A549 (cell line): ENCODE measurements at regions not wholly inside any gene's neighbourhood (a gene's known extent, or its start where the extent isn't known, plus 50 kb on each side); places are given as distances from the start of the nearest gene placed in this dataset.
A peak's percentile ranks its signal among the peaks of the same experiment; 100 is the strongest.

Source experiments
- ATAC-seq, 2 experiments: fragments of 200-7000 bp in 1 of 2; fragments of >200 bp in 1 of 2; cut with Nextera tagmentation in 1 of 2; cut with Tn5 transposase in 1 of 2; 3 replicates each; pipeline versions ENCODE4 v1.8.0 to v1.9.1; 2018 to 2020; ENCODE audit warnings: mild to moderate bottlenecking in 1 of 2, moderate library complexity in 1 of 2
- CTCF ChIA-PET: fragments of 300-600 bp; sonication (Branson Sonifier 250); formaldehyde crosslinking; extraction: SDS; loops from one replicate; lab custom pipeline; 2021; ENCODE audit warnings: antibody characterized with exemption, inconsistent platforms; lab: Yijun Ruan, JAX
- POLR2A ChIA-PET: fragments of 350-600 bp; formaldehyde crosslinking; extraction: SDS; loops from one replicate; lab custom pipeline; 2021; ENCODE audit warnings: antibody characterized with exemption, inconsistent platforms; lab: Yijun Ruan, JAX
- DNase-seq, 2 experiments: peaks; one replicate each; pipeline versions ENCODE4 v3.0.0 to v3.0.0-alpha.2; 2011 to 2016; ENCODE audit warnings: low read depth in 1 of 2, low spot score in 1 of 2
- FAIRE-seq: peaks from 2 replicates; lab custom pipeline; 2011; peaks lifted over from hg19 to GRCh38; lab: Jason Lieb, UNC
- H3K27ac ChIP-seq, 2 experiments: fragments of >200 bp; sonication (Bioruptor Twin); formaldehyde crosslinking; 3 replicates each; pipeline ENCODE4 v1.5.1; 2016 to 2017
- H3K4me1 ChIP-seq: fragments of >200 bp; sonication (Bioruptor Twin); formaldehyde crosslinking; 3 replicates; pipeline ENCODE4 v1.6.1; 2016
- H3K4me2 ChIP-seq: fragments of >200 bp; sonication (Bioruptor Twin); formaldehyde crosslinking; 3 replicates; pipeline ENCODE4 v1.6.1; 2016
- H3K4me3 ChIP-seq: fragments of >200 bp; sonication (Bioruptor Twin); formaldehyde crosslinking; 3 replicates; pipeline ENCODE4 v1.5.1; 2016
- H3K9me3 ChIP-seq: fragments of >200 bp; sonication (Bioruptor Twin); formaldehyde crosslinking; 3 replicates; pipeline ENCODE4 v1.6.1; 2016
- CBX8 ChIP-seq: fragments of 200-600 bp; sonication (generic); IDR thresholded peaks from 2 replicates; pipeline ENCODE4 v1.6.1; 2016
- CEBPB ChIP-seq, 2 experiments: fragments of >200 bp in 1 of 2; sonication (Bioruptor Twin) in 1 of 2; formaldehyde crosslinking in 1 of 2; IDR thresholded peaks; 2 replicates each; pipeline ENCODE4 v1.6.1; 2012 to 2016
- CHD2 ChIP-seq: fragments of 150-350 bp; IDR thresholded peaks from 2 replicates; pipeline ENCODE4 v1.6.1; 2014; ENCODE audit warnings: low read length; ENCODE audit not compliant: partially characterized antibody
- EHF ChIP-seq: fragments of 250-450 bp; sonication (Bioruptor Pico); IDR thresholded peaks from 2 replicates; pipeline ENCODE4 v1.5.0; 2020; ENCODE audit warnings: mild to moderate bottlenecking
- ESRRA ChIP-seq: fragments of 150-350 bp; IDR thresholded peaks from 2 replicates; pipeline ENCODE4 v1.6.1; 2014; ENCODE audit warnings: mild to moderate bottlenecking, low read length, borderline replicate concordance
- FOSB ChIP-seq: fragments of 250-450 bp; sonication (Bioruptor Pico); IDR thresholded peaks from 2 replicates; pipeline ENCODE4 v1.5.0; 2020; ENCODE audit warnings: mild to moderate bottlenecking, moderate library complexity
- FOSL2 ChIP-seq, 2 experiments: fragments of 450-650 bp in 1 of 2; fragments of >200 bp in 1 of 2; sonication (Bioruptor Twin) in 1 of 2; formaldehyde crosslinking; IDR thresholded peaks; 2 replicates each; pipeline versions ENCODE4 v1.5.0 to v1.6.1; 2016 to 2020; ENCODE audit warnings: mild to moderate bottlenecking in 1 of 2, moderate library complexity in 1 of 2
- HDAC2 ChIP-seq: fragments of 200-600 bp; sonication (generic); IDR thresholded peaks from 2 replicates; pipeline ENCODE4 v1.6.1; 2016
- HEYL ChIP-seq: fragments of 250-450 bp; sonication (Bioruptor Pico); IDR thresholded peaks from 2 replicates; pipeline ENCODE4 v1.8.0; 2021; ENCODE audit warnings: mild to moderate bottlenecking, moderate library complexity
- HOXA7 ChIP-seq: fragments of 250-450 bp; sonication (Bioruptor Pico); IDR thresholded peaks from 2 replicates; pipeline ENCODE4 v1.5.0; 2020; ENCODE audit warnings: mild to moderate bottlenecking, moderate library complexity
- HOXB13 ChIP-seq: fragments of 250-450 bp; sonication (Bioruptor Pico); IDR thresholded peaks from 2 replicates; pipeline ENCODE4 v1.5.0; 2020; ENCODE audit warnings: low read depth, mild to moderate bottlenecking, moderate library complexity
- JUN ChIP-seq, 2 experiments: fragments of >200 bp; sonication (Bioruptor Twin); formaldehyde crosslinking; IDR thresholded peaks; 2 replicates in 1 of 2; 3 replicates in 1 of 2; pipeline ENCODE4 v1.6.1; 2016 to 2017
- MAFK ChIP-seq: fragments of 450-650 bp; IDR thresholded peaks from 2 replicates; pipeline ENCODE4 v1.6.1; 2014; ENCODE audit not compliant: partially characterized antibody
- MAZ ChIP-seq: fragments of 150-350 bp; IDR thresholded peaks from 2 replicates; pipeline ENCODE4 v1.6.1; 2014; ENCODE audit warnings: antibody characterized with exemption, low read depth, low read length, borderline replicate concordance
- MYC ChIP-seq: IDR thresholded peaks from 2 replicates; pipeline ENCODE4 v1.6.1; 2012; ENCODE audit warnings: mild to moderate bottlenecking, inconsistent platforms, low read length, improper control_type of control experiment, borderline replicate concordance
- NFE2L2 ChIP-seq: fragments of 150-350 bp; conservative IDR thresholded peaks from 2 replicates; pipeline ENCODE4 v1.6.1; 2014; ENCODE audit warnings: low read length
- PHF8 ChIP-seq: fragments of 200-600 bp; sonication (generic); IDR thresholded peaks from 2 replicates; pipeline ENCODE4 v1.6.1; 2016; ENCODE audit warnings: low read depth, mild to moderate bottlenecking, antibody characterized with exemption, moderate library complexity, borderline replicate concordance
- POLR2A ChIP-seq: IDR thresholded peaks from 2 replicates; pipeline ENCODE4 v1.6.1; 2012; ENCODE audit warnings: mild to moderate bottlenecking, low read length
- POLR2AphosphoS2 ChIP-seq: conservative IDR thresholded peaks from 2 replicates; pipeline ENCODE4 v1.6.1; 2012; ENCODE audit warnings: low read length, improper control_type of control experiment, inconsistent platforms
- RARB ChIP-seq: fragments of 250-450 bp; sonication (Bioruptor Pico); IDR thresholded peaks from 2 replicates; pipeline ENCODE4 v1.8.0; 2021; ENCODE audit warnings: mild to moderate bottlenecking, moderate library complexity
- SMC3 ChIP-seq: fragments of >200 bp; sonication (Bioruptor Twin); formaldehyde crosslinking; IDR thresholded peaks from 3 replicates; pipeline ENCODE4 v1.6.1; 2018; ENCODE audit warnings: inconsistent platforms
- SREBF2 ChIP-seq: fragments of 450-650 bp; IDR thresholded peaks from 2 replicates; pipeline ENCODE4 v1.6.1; 2014; ENCODE audit warnings: mild to moderate bottlenecking, moderate library complexity
- TFCP2L1 ChIP-seq: fragments of 250-450 bp; sonication (Bioruptor Pico); IDR thresholded peaks from 2 replicates; pipeline ENCODE4 v1.5.0; 2021; ENCODE audit warnings: mild to moderate bottlenecking
- ZC3H11A ChIP-seq: fragments of 450-650 bp; IDR thresholded peaks from 2 replicates; pipeline ENCODE4 v1.6.1; 2014; ENCODE audit warnings: antibody characterized with exemption, mild to moderate bottlenecking
- ZNF302 ChIP-seq: fragments of 250-450 bp; sonication (Bioruptor Pico); IDR thresholded peaks from 2 replicates; pipeline ENCODE4 v1.9.0; 2021; ENCODE audit warnings: inconsistent platforms, mild to moderate bottlenecking, moderate library complexity
- WGBS: methylation state at CpG from one replicate; pipeline ENCODE4 v1.1.6; 2017; ENCODE audit errors: missing lambda C conversion rate; 5-methylcytosine and 5-hydroxymethylcytosine counted together
- TF ChIP-seq, protein P1 (sequence below): fragments of >200 bp; sonication (Bioruptor Twin); formaldehyde crosslinking; IDR thresholded peaks from 3 replicates; pipeline ENCODE4 v1.6.1; 2016
- TF ChIP-seq, protein P2 (sequence below): IDR thresholded peaks from 2 replicates; pipeline ENCODE4 v1.6.1; 2012
- TF ChIP-seq, protein P3 (sequence below): fragments of >200 bp; sonication (Bioruptor Twin); formaldehyde crosslinking; IDR thresholded peaks from 2 replicates; pipeline ENCODE4 v1.6.1; 2016

DNA sequence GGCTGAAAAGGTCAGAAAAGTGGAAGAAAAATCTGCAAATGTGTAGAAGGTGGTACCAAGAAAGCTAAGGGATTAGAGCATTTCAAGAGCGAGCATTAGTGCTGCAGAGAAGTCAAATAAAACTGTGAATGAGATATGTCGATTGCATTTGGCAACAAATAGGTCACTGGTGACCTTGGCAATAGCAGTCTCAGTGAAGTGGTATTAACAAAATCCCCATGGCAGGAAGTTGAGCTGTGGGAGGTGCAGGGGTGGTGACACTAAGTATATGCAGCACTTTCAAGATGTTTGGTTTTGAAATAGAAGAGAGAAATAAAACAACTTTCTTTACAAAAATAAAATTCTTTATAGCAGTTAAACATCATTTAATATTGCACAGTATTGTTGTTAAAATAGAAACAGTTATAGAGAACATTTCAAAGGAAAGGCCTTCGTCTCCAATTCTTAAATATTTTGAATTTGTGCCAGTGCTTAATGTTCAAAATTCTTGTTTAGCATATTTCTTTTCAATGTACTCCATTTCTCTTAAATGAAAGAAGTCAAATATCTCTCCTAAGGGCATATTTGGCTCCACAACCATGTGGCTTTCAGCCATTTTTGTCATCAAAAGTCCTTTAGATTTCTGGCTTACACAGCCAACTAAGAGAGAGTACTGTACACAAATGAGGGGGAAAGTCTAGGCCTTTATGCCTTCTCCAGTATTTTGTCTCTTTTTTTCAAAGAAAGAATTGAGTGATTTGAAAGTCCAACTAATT, 443.0 kb upstream of the MMADHC start (continued):
- TF ChIP-seq, protein P1, sequence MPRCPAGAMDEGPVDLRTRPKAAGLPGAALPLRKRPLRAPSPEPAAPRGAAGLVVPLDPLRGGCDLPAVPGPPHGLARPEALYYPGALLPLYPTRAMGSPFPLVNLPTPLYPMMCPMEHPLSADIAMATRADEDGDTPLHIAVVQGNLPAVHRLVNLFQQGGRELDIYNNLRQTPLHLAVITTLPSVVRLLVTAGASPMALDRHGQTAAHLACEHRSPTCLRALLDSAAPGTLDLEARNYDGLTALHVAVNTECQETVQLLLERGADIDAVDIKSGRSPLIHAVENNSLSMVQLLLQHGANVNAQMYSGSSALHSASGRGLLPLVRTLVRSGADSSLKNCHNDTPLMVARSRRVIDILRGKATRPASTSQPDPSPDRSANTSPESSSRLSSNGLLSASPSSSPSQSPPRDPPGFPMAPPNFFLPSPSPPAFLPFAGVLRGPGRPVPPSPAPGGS, result no peak
- TF ChIP-seq CEBPB (IDR thresholded peaks at IDR 0.05) (no peak), HOXB13 (CRISPR knock-in tag) (no peak), HEYL (CRISPR knock-in tag) (no peak)

DNA sequence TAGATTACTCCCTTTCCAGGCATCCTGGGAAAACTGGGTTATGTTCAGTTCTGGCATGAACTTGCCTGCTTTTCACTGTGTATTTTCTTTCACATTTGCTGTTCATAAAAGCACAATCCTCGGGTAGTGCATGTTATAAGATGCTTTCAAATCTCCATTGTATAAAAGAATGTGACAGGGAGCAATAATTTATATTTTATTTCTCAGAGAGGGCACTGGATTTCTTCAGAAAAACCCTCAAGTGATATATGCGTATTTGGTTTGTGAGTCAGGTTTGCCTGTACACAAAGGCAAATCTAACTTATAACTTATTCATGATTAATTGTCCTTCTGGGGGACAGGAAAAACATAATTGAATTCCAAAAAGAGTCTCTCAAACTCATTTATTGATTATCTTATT, 440.7 kb upstream of the MMADHC start:
- H3K4me1 ChIP-seq, result peaks cover 12% of the 10 kb centered on the region; the same call in 1 of the 3 replicates
- peak overlapping the region; percentile 10 to 61; a peak in 3 of 6 replicates for H3K27ac ChIP-seq
- H3K4me2 ChIP-seq, result peak overlapping the region; percentile 66
- H3K4me3 ChIP-seq, result no peak overlapping the region
- FAIRE-seq (no peak), ATAC-seq (no peak; a peak in 1 of 6 replicates), DNase-seq (no peak)
- 29% methylated on average over 2 of the region's 2 CpGs for WGBS
- ChIA-PET POLR2A (no interaction called here), CTCF (no interaction called here)
- no peaks in the 10 kb centered on the region for H3K9me3 ChIP-seq
- TF ChIP-seq PHF8, result no peak
- no peak for TF ChIP-seq FOSL2 (IDR thresholded peaks at IDR 0.05)
- TF ChIP-seq FOSL2 (CRISPR knock-in tag; IDR thresholded peaks at IDR 0.05), result 0 out of 2 replicates have a peak, but pooled peaks have one; percentile 23
- 0 out of 4 replicates have a peak, but pooled peaks of 1 of the 2 experiments have one; percentile 3 for TF ChIP-seq CEBPB (IDR thresholded peaks at IDR 0.05)
- TF ChIP-seq FOSB, result no peak
- no peak for TF ChIP-seq POLR2AphosphoS2
- no peak for TF ChIP-seq HOXB13 (CRISPR knock-in tag)

DNA sequence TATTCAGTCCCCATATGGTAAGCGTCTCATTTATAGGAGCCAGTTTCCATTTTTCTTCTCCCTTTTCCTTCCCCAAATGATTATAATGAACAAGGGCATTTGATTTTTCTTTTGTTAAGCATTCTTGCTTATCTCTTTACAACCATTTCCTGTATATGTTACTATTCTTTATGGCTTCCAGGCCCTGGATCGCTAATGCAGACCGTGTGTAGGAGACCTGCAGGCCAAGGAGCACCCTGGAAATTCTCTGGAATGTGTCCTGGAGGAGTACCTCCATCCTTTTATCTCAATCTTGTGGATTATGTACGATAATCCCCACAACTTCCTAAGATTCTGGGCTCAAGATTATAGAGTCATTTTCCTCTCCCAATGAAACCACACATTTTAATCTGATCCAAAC, 439.6 kb upstream of the MMADHC start:
- no peak overlapping the region for H3K4me2 ChIP-seq
- no peak overlapping the region for H3K27ac ChIP-seq
- CTCF ChIA-PET, result no interaction called here
- TF ChIP-seq ZNF302 (no peak), CHD2 (no peak), HDAC2 (no peak), RARB (no peak), SREBF2 (no peak), MYC (no peak), HEYL (CRISPR knock-in tag) (no peak)
- TF ChIP-seq, all 56 proteins: peak for 0
- Histone ChIP-seq H3K4me1 (peaks cover 12% of the 10 kb centered on the region; the same call in 1 of the 3 replicates), H3K4me3 (no peak overlapping the region), H3K9me3 (no peaks in the 10 kb centered on the region)
- no peak for DNase-seq
- WGBS, result 73% methylated on average over 4 of the region's 4 CpGs
- no peak for ATAC-seq
- FAIRE-seq, result no peak
- POLR2A ChIA-PET, result no interaction called here

DNA sequence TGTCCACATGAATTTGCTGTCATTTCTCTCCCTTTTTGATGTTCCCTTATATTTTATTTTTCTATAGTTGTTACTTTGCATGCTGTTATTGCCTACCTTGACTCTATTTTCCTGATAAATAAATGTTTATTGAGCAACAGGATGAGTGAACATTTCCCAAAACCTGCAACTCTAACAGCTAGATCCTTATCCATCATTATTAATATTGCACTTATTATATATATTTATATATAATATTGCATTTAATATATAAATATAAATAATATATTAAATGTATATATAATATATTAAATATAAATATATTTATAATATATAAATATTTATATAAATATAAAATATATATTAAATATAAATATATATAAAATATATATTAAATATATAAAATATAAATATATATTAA, 436.1 kb upstream of the MMADHC start:
- DNase-seq (no peak), ATAC-seq (no peak), FAIRE-seq (no peak)
- Histone ChIP-seq H3K4me1 (peaks cover 11% of the 10 kb centered on the region; the same call in 1 of the 3 replicates), H3K4me3 (no peak overlapping the region), H3K4me2 (no peak overlapping the region), H3K9me3 (no peaks in the 10 kb centered on the region), H3K27ac (no peak overlapping the region)
- CTCF ChIA-PET, result no interaction called here
- TF ChIP-seq SMC3 (no peak), PHF8 (no peak), HOXA7 (CRISPR knock-in tag) (no peak), POLR2A (no peak), JUN (IDR thresholded peaks at IDR 0.05) (no peak), TFCP2L1 (CRISPR knock-in tag) (no peak), ZC3H11A (no peak), NFE2L2 (no peak), MAFK (no peak), MAZ (no peak), FOSB (no peak), EHF (CRISPR knock-in tag) (no peak), SREBF2 (no peak), CBX8 (no peak), CEBPB (IDR thresholded peaks at IDR 0.05) (no peak), ESRRA (no peak)
- TF ChIP-seq, protein P2, sequence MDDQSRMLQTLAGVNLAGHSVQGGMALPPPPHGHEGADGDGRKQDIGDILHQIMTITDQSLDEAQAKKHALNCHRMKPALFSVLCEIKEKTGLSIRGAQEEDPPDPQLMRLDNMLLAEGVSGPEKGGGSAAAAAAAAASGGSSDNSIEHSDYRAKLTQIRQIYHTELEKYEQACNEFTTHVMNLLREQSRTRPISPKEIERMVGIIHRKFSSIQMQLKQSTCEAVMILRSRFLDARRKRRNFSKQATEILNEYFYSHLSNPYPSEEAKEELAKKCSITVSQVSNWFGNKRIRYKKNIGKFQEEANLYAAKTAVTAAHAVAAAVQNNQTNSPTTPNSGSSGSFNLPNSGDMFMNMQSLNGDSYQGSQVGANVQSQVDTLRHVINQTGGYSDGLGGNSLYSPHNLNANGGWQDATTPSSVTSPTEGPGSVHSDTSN, result no peak
- TF ChIP-seq, protein P3, sequence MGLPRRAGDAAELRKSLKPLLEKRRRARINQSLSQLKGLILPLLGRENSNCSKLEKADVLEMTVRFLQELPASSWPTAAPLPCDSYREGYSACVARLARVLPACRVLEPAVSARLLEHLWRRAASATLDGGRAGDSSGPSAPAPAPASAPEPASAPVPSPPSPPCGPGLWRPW, result no peak
- POLR2A ChIA-PET, result no interaction called here
